Liver (tissue), 8 donors: ENCODE measurements at regions not wholly inside any gene's neighbourhood (a gene's known extent, or its start where the extent isn't known, plus 50 kb on each side); places are given as distances from the start of the nearest gene placed in this dataset.

Source experiments
- DNase-seq: peaks from one replicate; pipeline ENCODE4 v3.0.0-alpha.2; 2017; ENCODE audit warnings: low spot score
- H3K27ac ChIP-seq, 2 donors: one replicate each; pipeline ENCODE4 v1.7.0; 2013; ENCODE audit warnings: inconsistent platforms in 2 of 2, low read length in 2 of 2, control low read depth in 1 of 2, low read depth in 1 of 2, mild to moderate bottlenecking in 1 of 2
- H3K27me3 ChIP-seq, 4 donors: one replicate each; pipeline versions ENCODE4 v1.6.1 to v1.7.0; 2013; ENCODE audit warnings: low read length in 3 of 4, inconsistent platforms in 1 of 4, mild to moderate bottlenecking in 1 of 4, moderate library complexity in 1 of 4; ENCODE audit not compliant: control insufficient read depth in 4 of 4, insufficient read depth in 4 of 4
- H3K36me3 ChIP-seq, 4 donors: one replicate each; pipeline versions ENCODE4 v1.6.1 to v1.7.0; 2013; ENCODE audit warnings: low read length in 3 of 4, mild to moderate bottlenecking in 3 of 4, low read depth in 1 of 4, moderate library complexity in 1 of 4; ENCODE audit not compliant: control insufficient read depth in 4 of 4, insufficient read depth in 3 of 4
- H3K4me1 ChIP-seq, 4 donors: one replicate each; pipeline versions ENCODE4 v1.6.1 to v1.7.0; 2013; ENCODE audit warnings: low read length in 3 of 4, mild to moderate bottlenecking in 3 of 4, moderate library complexity in 1 of 4; ENCODE audit not compliant: control insufficient read depth in 4 of 4, insufficient read depth in 4 of 4
- H3K4me3 ChIP-seq, 3 donors: one replicate each; pipeline versions ENCODE4 v1.6.1 to v1.7.0; 2013; ENCODE audit warnings: low read length in 3 of 3, control low read depth in 1 of 3, low read depth in 1 of 3, mild to moderate bottlenecking in 1 of 3
- H3K9ac ChIP-seq, 2 donors: one replicate each; pipeline ENCODE4 v1.7.0; 2013; ENCODE audit warnings: low read length in 2 of 2, mild to moderate bottlenecking in 2 of 2, moderate library complexity in 2 of 2, control low read depth in 1 of 2, low read depth in 1 of 2
- H3K9me3 ChIP-seq, 4 donors: one replicate each; pipeline versions ENCODE4 v1.6.1 to v1.7.0; 2013; ENCODE audit warnings: low read length in 3 of 4; ENCODE audit not compliant: control insufficient read depth in 4 of 4
- CTCF ChIP-seq: fragments of 150-350 bp; IDR thresholded peaks from 2 replicates; pipeline ENCODE4 v1.5.1; 2017; ENCODE audit warnings: improper control_type of control experiment, low read depth, low read length; ENCODE audit not compliant: missing input control
- EGR1 ChIP-seq, 2 donors: IDR thresholded peaks; 2 replicates each; pipeline ENCODE4 v1.6.1; 2016 to 2018; ENCODE audit warnings: antibody characterized with exemption in 2 of 2, low read depth in 2 of 2
- FOXA1 ChIP-seq: IDR thresholded peaks from 2 replicates; pipeline ENCODE4 v1.6.1; 2016; ENCODE audit warnings: antibody characterized with exemption
- FOXA2 ChIP-seq: IDR thresholded peaks from 2 replicates; pipeline ENCODE4 v1.6.1; 2016; ENCODE audit warnings: antibody characterized with exemption
- HNF4A ChIP-seq, 2 donors: conservative IDR thresholded peaks; 2 replicates each; pipeline ENCODE4 v1.6.1; 2016; ENCODE audit warnings: antibody characterized with exemption in 2 of 2, mild to moderate bottlenecking in 2 of 2
- HNF4G ChIP-seq: IDR thresholded peaks from 2 replicates; pipeline ENCODE4 v1.6.1; 2016; ENCODE audit warnings: antibody characterized with exemption
- JUND ChIP-seq, 2 donors: IDR thresholded peaks; 2 replicates each; pipeline ENCODE4 v1.6.1; 2016; ENCODE audit warnings: antibody characterized with exemption in 2 of 2
- NR2F2 ChIP-seq: IDR thresholded peaks from 2 replicates; pipeline ENCODE4 v1.6.1; 2016; ENCODE audit warnings: antibody characterized with exemption
- RAD21 ChIP-seq, 2 donors: IDR thresholded peaks; 2 replicates each; pipeline ENCODE4 v1.6.1; 2016; ENCODE audit warnings: antibody characterized with exemption in 2 of 2, mild to moderate bottlenecking in 2 of 2
- RXRA ChIP-seq, 2 donors: IDR thresholded peaks; 2 replicates each; pipeline ENCODE4 v1.6.1; 2017 to 2018; ENCODE audit warnings: antibody characterized with exemption in 2 of 2, mild to moderate bottlenecking in 1 of 2
- SP1 ChIP-seq: IDR thresholded peaks from 2 replicates; pipeline ENCODE4 v1.6.1; 2018; ENCODE audit warnings: antibody characterized with exemption, mild to moderate bottlenecking
- TAF1 ChIP-seq: conservative IDR thresholded peaks from 2 replicates; pipeline ENCODE4 v1.6.1; 2016; ENCODE audit warnings: antibody characterized with exemption, mild to moderate bottlenecking
- YY1 ChIP-seq: IDR thresholded peaks from 2 replicates; pipeline ENCODE4 v1.6.1; 2016; ENCODE audit warnings: antibody characterized with exemption, mild to moderate bottlenecking
- ZBTB33 ChIP-seq: IDR thresholded peaks from 2 replicates; pipeline ENCODE4 v1.6.1; 2016; ENCODE audit warnings: antibody characterized with exemption
- WGBS: extraction: QIAGEN DNeasy Blood & Tissue Kit; methylation state at CpG from one replicate; pipeline ENCODE4 v1.1.7; 2013; 5-methylcytosine and 5-hydroxymethylcytosine counted together
- TF ChIP-seq, protein P1 (sequence below): IDR thresholded peaks from 2 replicates; pipeline ENCODE4 v1.6.1; 2016; ENCODE audit warnings: antibody characterized with exemption
- TF ChIP-seq, protein P2 (sequence below): IDR thresholded peaks from 2 replicates; pipeline ENCODE4 v1.6.1; 2016; ENCODE audit warnings: antibody characterized with exemption, mild to moderate bottlenecking
- donor health status: healthy.
- donor health status: healthy.
- donor health status: healthy.
- donor health status: healthy.
- donor health status: healthy.

- Histone ChIP-seq H3K9ac (no peak overlapping the region), H3K4me1 (no peaks in the 10 kb centered on the region), H3K9me3 (no peaks in the 10 kb centered on the region), H3K27me3 (no peaks in the 10 kb centered on the region), H3K36me3 (no peaks in the 10 kb centered on the region), H3K27ac (no peak overlapping the region), H3K4me3 (no peak overlapping the region)
- no peak for DNase-seq
- 59% methylated on average over 6 of the region's 6 CpGs for WGBS
- no peak for TF ChIP-seq SP1
- no peak for TF ChIP-seq TAF1
- TF ChIP-seq, protein P1, sequence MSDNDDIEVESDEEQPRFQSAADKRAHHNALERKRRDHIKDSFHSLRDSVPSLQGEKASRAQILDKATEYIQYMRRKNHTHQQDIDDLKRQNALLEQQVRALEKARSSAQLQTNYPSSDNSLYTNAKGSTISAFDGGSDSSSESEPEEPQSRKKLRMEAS = no peak
- TF ChIP-seq YY1 = no peak
- peak; percentile 6 to 41 for TF ChIP-seq RAD21 (IDR thresholded peaks at IDR 0.05)
- no peak for TF ChIP-seq NR2F2
Measured at GRCh38 chr1:118563981-118564951, 379.2 kb upstream of the SPAG17 start.

DNA sequence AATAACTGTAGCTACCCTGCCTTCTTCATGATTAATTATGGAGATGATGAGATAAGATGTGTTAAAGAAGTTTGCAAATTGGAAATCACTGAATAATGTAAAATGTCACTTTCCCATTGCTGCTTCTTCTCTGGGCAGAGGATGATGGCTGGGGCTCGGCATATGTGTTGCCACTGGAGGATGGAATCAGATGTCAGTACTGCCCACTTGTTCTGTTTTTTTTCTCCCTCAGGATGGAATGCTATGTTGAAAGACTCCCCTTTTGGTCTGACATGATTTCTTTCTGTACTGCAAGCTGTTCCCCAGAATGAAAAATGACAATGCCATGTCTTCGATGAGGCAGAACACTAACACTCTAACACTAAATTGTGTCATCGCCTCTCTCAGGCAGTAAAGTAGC, 373.9 kb upstream of the SPAG17 start:
- no peak overlapping the region for H3K4me3 ChIP-seq
- no peak overlapping the region for H3K27ac ChIP-seq
- H3K4me1 ChIP-seq = no peaks in the 10 kb centered on the region
- no peaks in the 10 kb centered on the region for H3K36me3 ChIP-seq
- H3K9me3 ChIP-seq = no peaks in the 10 kb centered on the region
- H3K9ac ChIP-seq = no peak overlapping the region
- DNase-seq = no peak
- TF ChIP-seq HNF4A (conservative IDR thresholded peaks at IDR 0.05) = no peak
- no peak for TF ChIP-seq SP1
- TF ChIP-seq HNF4G = no peak
- no peak for TF ChIP-seq CTCF
- no peak for TF ChIP-seq TAF1
- TF ChIP-seq FOXA1 = no peak
- no peak for TF ChIP-seq EGR1 (IDR thresholded peaks at IDR 0.05; ENCODE audit: low read depth in 2 of 2)
- no peak for TF ChIP-seq RAD21 (IDR thresholded peaks at IDR 0.05)
- TF ChIP-seq, protein P2, sequence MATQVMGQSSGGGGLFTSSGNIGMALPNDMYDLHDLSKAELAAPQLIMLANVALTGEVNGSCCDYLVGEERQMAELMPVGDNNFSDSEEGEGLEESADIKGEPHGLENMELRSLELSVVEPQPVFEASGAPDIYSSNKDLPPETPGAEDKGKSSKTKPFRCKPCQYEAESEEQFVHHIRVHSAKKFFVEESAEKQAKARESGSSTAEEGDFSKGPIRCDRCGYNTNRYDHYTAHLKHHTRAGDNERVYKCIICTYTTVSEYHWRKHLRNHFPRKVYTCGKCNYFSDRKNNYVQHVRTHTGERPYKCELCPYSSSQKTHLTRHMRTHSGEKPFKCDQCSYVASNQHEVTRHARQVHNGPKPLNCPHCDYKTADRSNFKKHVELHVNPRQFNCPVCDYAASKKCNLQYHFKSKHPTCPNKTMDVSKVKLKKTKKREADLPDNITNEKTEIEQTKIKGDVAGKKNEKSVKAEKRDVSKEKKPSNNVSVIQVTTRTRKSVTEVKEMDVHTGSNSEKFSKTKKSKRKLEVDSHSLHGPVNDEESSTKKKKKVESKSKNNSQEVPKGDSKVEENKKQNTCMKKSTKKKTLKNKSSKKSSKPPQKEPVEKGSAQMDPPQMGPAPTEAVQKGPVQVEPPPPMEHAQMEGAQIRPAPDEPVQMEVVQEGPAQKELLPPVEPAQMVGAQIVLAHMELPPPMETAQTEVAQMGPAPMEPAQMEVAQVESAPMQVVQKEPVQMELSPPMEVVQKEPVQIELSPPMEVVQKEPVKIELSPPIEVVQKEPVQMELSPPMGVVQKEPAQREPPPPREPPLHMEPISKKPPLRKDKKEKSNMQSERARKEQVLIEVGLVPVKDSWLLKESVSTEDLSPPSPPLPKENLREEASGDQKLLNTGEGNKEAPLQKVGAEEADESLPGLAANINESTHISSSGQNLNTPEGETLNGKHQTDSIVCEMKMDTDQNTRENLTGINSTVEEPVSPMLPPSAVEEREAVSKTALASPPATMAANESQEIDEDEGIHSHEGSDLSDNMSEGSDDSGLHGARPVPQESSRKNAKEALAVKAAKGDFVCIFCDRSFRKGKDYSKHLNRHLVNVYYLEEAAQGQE = no peak
- TF ChIP-seq YY1 = no peak
- TF ChIP-seq JUND (IDR thresholded peaks at IDR 0.05) = no peak
- no peak for TF ChIP-seq FOXA2
- TF ChIP-seq, protein P1 = no peak
- TF ChIP-seq RXRA (IDR thresholded peaks at IDR 0.05) = no peak
- no peak for TF ChIP-seq ZBTB33
- TF ChIP-seq NR2F2 = no peak
- H3K27me3 ChIP-seq = no peaks in the 10 kb centered on the region
- WGBS = 83% methylated on average over 3 of the region's 3 CpGs
